ENCODE measurements at regions not wholly inside any gene's neighbourhood (a gene's known extent, or its start where the extent isn't known, plus 50 kb on each side); places are given as distances from the start of the nearest gene placed in this dataset.
"Not testable (repeated sequence)": the region's sequence is repeated elsewhere in the genome, so short reads cannot be mapped to it uniquely, and the experiment has no call there.

GRCh38 chr4:115970859-115971258, 857.4 kb upstream of the NDST4 start:
- Histone ChIP-seq H3K9me3 (ENCODE audit: control insufficient read depth in 1 of 2, low read length in 2 of 2) (no peaks in the 10 kb centered on the region), H3K4me1 (ENCODE audit: control insufficient read depth in 1 of 2, insufficient read depth in 2 of 2, low read length in 2 of 2) (no peaks in the 10 kb centered on the region), H3K27me3 (ENCODE audit: low read depth, low read length) (no peaks in the 10 kb centered on the region), H3K36me3 (ENCODE audit: control insufficient read depth in 1 of 2, insufficient read depth in 2 of 2, low read length in 2 of 2) (no peaks in the 10 kb centered on the region), H3K4me3 (ENCODE audit: low read depth in 1 of 2, low read length in 2 of 2) (no peak overlapping the region), H3K27ac (ENCODE audit: low read length) (no peak overlapping the region)

- Histone ChIP-seq H3K27me3 (ENCODE audit: low read depth, low read length) (no peaks in the 10 kb centered on the region), H3K27ac (ENCODE audit: low read length) (no peak overlapping the region), H3K36me3 (ENCODE audit: control insufficient read depth in 1 of 2, insufficient read depth in 2 of 2, low read length in 2 of 2) (no peaks in the 10 kb centered on the region), H3K4me1 (ENCODE audit: control insufficient read depth in 1 of 2, insufficient read depth in 2 of 2, low read length in 2 of 2) (no peaks in the 10 kb centered on the region), H3K4me3 (ENCODE audit: low read depth in 1 of 2, low read length in 2 of 2) (no peak overlapping the region), H3K9me3 (ENCODE audit: control insufficient read depth in 1 of 2, low read length in 2 of 2) (no peaks in the 10 kb centered on the region)
Observed at GRCh38 chr4:115969756-115970155, 856.3 kb upstream of the NDST4 start.

- Histone ChIP-seq H3K4me3 (ENCODE audit: low read depth in 1 of 2, low read length in 2 of 2) (no peak overlapping the region), H3K27ac (ENCODE audit: low read length) (no peak overlapping the region), H3K4me1 (ENCODE audit: control insufficient read depth in 1 of 2, insufficient read depth in 2 of 2, low read length in 2 of 2) (no peaks in the 10 kb centered on the region), H3K36me3 (ENCODE audit: control insufficient read depth in 1 of 2, insufficient read depth in 2 of 2, low read length in 2 of 2) (no peaks in the 10 kb centered on the region), H3K9me3 (ENCODE audit: control insufficient read depth in 1 of 2, low read length in 2 of 2) (no peaks in the 10 kb centered on the region), H3K27me3 (ENCODE audit: low read depth, low read length) (no peaks in the 10 kb centered on the region)
Observed at GRCh38 chr4:115965588-115965987, 852.2 kb upstream of the NDST4 start.

- not testable (repeated sequence) for H3K36me3 ChIP-seq (ENCODE audit: control insufficient read depth in 1 of 2, insufficient read depth in 2 of 2, low read length in 2 of 2); H3K4me1 ChIP-seq (ENCODE audit: control insufficient read depth in 1 of 2, insufficient read depth in 2 of 2, low read length in 2 of 2); H3K27ac ChIP-seq (ENCODE audit: low read length); H3K9me3 ChIP-seq (ENCODE audit: control insufficient read depth in 1 of 2, low read length in 2 of 2); H3K27me3 ChIP-seq (ENCODE audit: low read depth, low read length); H3K4me3 ChIP-seq (ENCODE audit: low read depth in 1 of 2, low read length in 2 of 2)
Observed at GRCh38 chr4:115956054-115956796, 842.8 kb upstream of the NDST4 start.

- no peaks in the 10 kb centered on the region for H3K36me3 ChIP-seq (ENCODE audit: control insufficient read depth in 1 of 2, insufficient read depth in 2 of 2, low read length in 2 of 2)
- H3K4me3 ChIP-seq (ENCODE audit: low read depth in 1 of 2, low read length in 2 of 2): no peak overlapping the region
- H3K4me1 ChIP-seq (ENCODE audit: control insufficient read depth in 1 of 2, insufficient read depth in 2 of 2, low read length in 2 of 2): no peaks in the 10 kb centered on the region
- H3K27me3 ChIP-seq (ENCODE audit: low read depth, low read length): no peaks in the 10 kb centered on the region
- no peaks in the 10 kb centered on the region for H3K9me3 ChIP-seq (ENCODE audit: control insufficient read depth in 1 of 2, low read length in 2 of 2)
- no peak overlapping the region for H3K27ac ChIP-seq (ENCODE audit: low read length)
Observed at GRCh38 chr4:115950806-115951205, 837.4 kb upstream of the NDST4 start.

- not testable (repeated sequence) for H3K4me1 ChIP-seq (ENCODE audit: control insufficient read depth in 1 of 2, insufficient read depth in 2 of 2, low read length in 2 of 2); H3K36me3 ChIP-seq (ENCODE audit: control insufficient read depth in 1 of 2, insufficient read depth in 2 of 2, low read length in 2 of 2); H3K9me3 ChIP-seq (ENCODE audit: control insufficient read depth in 1 of 2, low read length in 2 of 2); H3K27me3 ChIP-seq (ENCODE audit: low read depth, low read length); H3K4me3 ChIP-seq (ENCODE audit: low read depth in 1 of 2, low read length in 2 of 2); H3K27ac ChIP-seq (ENCODE audit: low read length)
Observed at GRCh38 chr4:115949974-115950743, 836.7 kb upstream of the NDST4 start.

- H3K27me3 ChIP-seq (ENCODE audit: low read depth, low read length): no peaks in the 10 kb centered on the region
Observed at GRCh38 chr4:115945026-115945425, 831.6 kb upstream of the NDST4 start.

GRCh38 chr4:115944146-115944905, 830.9 kb upstream of the NDST4 start:
- Histone ChIP-seq H3K36me3 (ENCODE audit: control insufficient read depth in 1 of 2, insufficient read depth in 2 of 2, low read length in 2 of 2) (no peaks in the 10 kb centered on the region), H3K27ac (ENCODE audit: low read length) (no peak overlapping the region), H3K9me3 (ENCODE audit: control insufficient read depth in 1 of 2, low read length in 2 of 2) (no peaks in the 10 kb centered on the region), H3K27me3 (ENCODE audit: low read depth, low read length) (no peaks in the 10 kb centered on the region), H3K4me3 (ENCODE audit: low read depth in 1 of 2, low read length in 2 of 2) (no peak overlapping the region), H3K4me1 (ENCODE audit: control insufficient read depth in 1 of 2, insufficient read depth in 2 of 2, low read length in 2 of 2) (no peaks in the 10 kb centered on the region)

More at GRCh38 chr4:115945026-115945425, 831.6 kb upstream of the NDST4 start:
- Histone ChIP-seq H3K4me3 (ENCODE audit: low read depth in 1 of 2, low read length in 2 of 2) (no peak overlapping the region), H3K27ac (ENCODE audit: low read length) (no peak overlapping the region), H3K9me3 (ENCODE audit: control insufficient read depth in 1 of 2, low read length in 2 of 2) (no peaks in the 10 kb centered on the region), H3K4me1 (ENCODE audit: control insufficient read depth in 1 of 2, insufficient read depth in 2 of 2, low read length in 2 of 2) (no peaks in the 10 kb centered on the region), H3K36me3 (ENCODE audit: control insufficient read depth in 1 of 2, insufficient read depth in 2 of 2, low read length in 2 of 2) (no peaks in the 10 kb centered on the region)

- no peak overlapping the region for H3K4me3 ChIP-seq (ENCODE audit: low read depth in 1 of 2, low read length in 2 of 2)
- H3K27ac ChIP-seq (ENCODE audit: low read length): no peak overlapping the region
- H3K36me3 ChIP-seq (ENCODE audit: control insufficient read depth in 1 of 2, insufficient read depth in 2 of 2, low read length in 2 of 2): no peaks in the 10 kb centered on the region
- H3K4me1 ChIP-seq (ENCODE audit: control insufficient read depth in 1 of 2, insufficient read depth in 2 of 2, low read length in 2 of 2): no peaks in the 10 kb centered on the region
- H3K27me3 ChIP-seq (ENCODE audit: low read depth, low read length): no peaks in the 10 kb centered on the region
- H3K9me3 ChIP-seq (ENCODE audit: control insufficient read depth in 1 of 2, low read length in 2 of 2): no peaks in the 10 kb centered on the region
Observed at GRCh38 chr4:115938764-115939443, 825.5 kb upstream of the NDST4 start.

- H3K27ac ChIP-seq (ENCODE audit: low read length): no peak overlapping the region
- no peaks in the 10 kb centered on the region for H3K9me3 ChIP-seq (ENCODE audit: control insufficient read depth in 1 of 2, low read length in 2 of 2)
- H3K4me1 ChIP-seq (ENCODE audit: control insufficient read depth in 1 of 2, insufficient read depth in 2 of 2, low read length in 2 of 2): no peaks in the 10 kb centered on the region
- no peak overlapping the region for H3K4me3 ChIP-seq (ENCODE audit: low read depth in 1 of 2, low read length in 2 of 2)
- H3K27me3 ChIP-seq (ENCODE audit: low read depth, low read length): no peaks in the 10 kb centered on the region
- no peaks in the 10 kb centered on the region for H3K36me3 ChIP-seq (ENCODE audit: control insufficient read depth in 1 of 2, insufficient read depth in 2 of 2, low read length in 2 of 2)
Observed at GRCh38 chr4:115929373-115929772, 816.0 kb upstream of the NDST4 start.

GRCh38 chr4:115927382-115927781, 814.0 kb upstream of the NDST4 start:
- no peaks in the 10 kb centered on the region for H3K36me3 ChIP-seq (ENCODE audit: control insufficient read depth in 1 of 2, insufficient read depth in 2 of 2, low read length in 2 of 2)
- no peaks in the 10 kb centered on the region for H3K4me1 ChIP-seq (ENCODE audit: control insufficient read depth in 1 of 2, insufficient read depth in 2 of 2, low read length in 2 of 2)
- no peak overlapping the region for H3K4me3 ChIP-seq (ENCODE audit: low read depth in 1 of 2, low read length in 2 of 2)
- H3K27ac ChIP-seq (ENCODE audit: low read length): no peak overlapping the region
- no peaks in the 10 kb centered on the region for H3K9me3 ChIP-seq (ENCODE audit: control insufficient read depth in 1 of 2, low read length in 2 of 2)
- no peaks in the 10 kb centered on the region for H3K27me3 ChIP-seq (ENCODE audit: low read depth, low read length)
